Right atrium auricular region (tissue), 2 donors: ENCODE measurements at regions not wholly inside any gene's neighbourhood (a gene's known extent, or its start where the extent isn't known, plus 50 kb on each side); places are given as distances from the start of the nearest gene placed in this dataset.

ENCODE experiments used
- DNase-seq: peaks from one replicate; pipeline ENCODE4 v3.0.0-alpha.2; 2019; ENCODE audit warnings: low spot score
- H3K27ac ChIP-seq, 2 donors: fragments of 200-600 bp; sonication (generic); 1 replicate in 1 of 2; 2 replicates in 1 of 2; pipeline ENCODE4 v1.5.1; 2016 to 2019
- H3K27me3 ChIP-seq, 2 donors: fragments of 200-600 bp; sonication (generic); one replicate each; pipeline versions ENCODE4 v1.5.1 to v1.6.0; 2017 to 2019
- H3K36me3 ChIP-seq: fragments of 200-600 bp; sonication (generic); one replicate; pipeline ENCODE4 v1.5.1; 2016
- H3K4me1 ChIP-seq, 2 donors: fragments of 200-600 bp; sonication (generic); one replicate each; pipeline versions ENCODE4 v1.5.1 to v1.6.0; 2017 to 2019
- H3K4me3 ChIP-seq, 2 donors: fragments of 200-600 bp; sonication (generic); 1 replicate in 1 of 2; 2 replicates in 1 of 2; pipeline ENCODE4 v1.5.1; 2017 to 2019; ENCODE audit warnings: mild to moderate bottlenecking in 1 of 2, moderate library complexity in 1 of 2
- H3K9me3 ChIP-seq, 2 donors: fragments of 200-600 bp; sonication (generic); one replicate each; pipeline ENCODE4 v1.5.1; 2019
- CTCF ChIP-seq, 2 donors: fragments of 200-600 bp; sonication (generic); IDR thresholded peaks; one replicate each; pipeline ENCODE4 v1.5.1; 2019; ENCODE audit warnings: antibody characterized with exemption in 2 of 2

- Histone ChIP-seq H3K9me3 (no peaks in the 10 kb centered on the region), H3K27me3 (no peaks in the 10 kb centered on the region), H3K36me3 (no peaks in the 10 kb centered on the region), H3K27ac (peak overlapping the region in 1 of 2 donors; percentile 17), H3K4me3 (no peak overlapping the region), H3K4me1 (no peaks in the 10 kb centered on the region)
- no peak for TF ChIP-seq CTCF (IDR thresholded peaks at IDR 0.05)
- DNase-seq, result no peak
These were observed 196.4 kb downstream of the FBXO8 start for GRCh38 chr4:174086829-174087799.

- Histone ChIP-seq H3K9me3 (no peaks in the 10 kb centered on the region), H3K27me3 (no peaks in the 10 kb centered on the region), H3K4me1 (no peaks in the 10 kb centered on the region), H3K36me3 (no peaks in the 10 kb centered on the region), H3K27ac (no peak overlapping the region), H3K4me3 (no peak overlapping the region)
- no peak for TF ChIP-seq CTCF (IDR thresholded peaks at IDR 0.05)
- DNase-seq, result no peak
These were observed 198.5 kb downstream of the FBXO8 start for GRCh38 chr4:174084981-174085380.

GRCh38 chr4:174084542-174084941 is 198.9 kb downstream of the FBXO8 start:
- no peak for TF ChIP-seq CTCF (IDR thresholded peaks at IDR 0.05)
- no peak overlapping the region for H3K4me3 ChIP-seq
- H3K27ac ChIP-seq, result no peak overlapping the region
- no peaks in the 10 kb centered on the region for H3K4me1 ChIP-seq
- no peaks in the 10 kb centered on the region for H3K36me3 ChIP-seq
- H3K27me3 ChIP-seq, result no peaks in the 10 kb centered on the region
- H3K9me3 ChIP-seq, result no peaks in the 10 kb centered on the region
- no peak for DNase-seq

GRCh38 chr4:174080361-174080760 is 203.1 kb downstream of the FBXO8 start:
- Histone ChIP-seq H3K9me3 (no peaks in the 10 kb centered on the region), H3K4me1 (no peaks in the 10 kb centered on the region), H3K27me3 (no peaks in the 10 kb centered on the region), H3K36me3 (no peaks in the 10 kb centered on the region), H3K4me3 (no peak overlapping the region), H3K27ac (no peak overlapping the region)
- no peak for TF ChIP-seq CTCF (IDR thresholded peaks at IDR 0.05)
- DNase-seq, result no peak

- H3K27me3 ChIP-seq, result no peaks in the 10 kb centered on the region
- TF ChIP-seq CTCF (IDR thresholded peaks at IDR 0.05), result no peak
- peaks cover 0 to 7% of the 10 kb centered on the region in 2 donors for H3K4me1 ChIP-seq
- no peak overlapping the region for H3K4me3 ChIP-seq
- H3K36me3 ChIP-seq, result no peaks in the 10 kb centered on the region
- no peaks in the 10 kb centered on the region for H3K9me3 ChIP-seq
- peak overlapping the region in 1 of 2 donors; percentile 14 for H3K27ac ChIP-seq
- no peak for DNase-seq
These were observed 211.9 kb downstream of the FBXO8 start for GRCh38 chr4:174071595-174071994.
